ENCODE measurements at regions not wholly inside any gene's neighbourhood (a gene's known extent, or its start where the extent isn't known, plus 50 kb on each side); places are given as distances from the start of the nearest gene placed in this dataset.

GRCh38 chr4:32133734-32134133, 1413.6 kb downstream of the PCDH7 start:
- Histone ChIP-seq H3K36me3 (ENCODE audit: control insufficient read depth, insufficient read depth, low read length) (no peaks in the 10 kb centered on the region), H3K9me3 (ENCODE audit: control insufficient read depth, insufficient read depth, low read depth, low read length) (no peaks in the 10 kb centered on the region), H3K79me2 (ENCODE audit: control insufficient read depth, insufficient read depth, low read length) (no peaks in the 10 kb centered on the region), H3K9ac (ENCODE audit: insufficient read depth, low read length) (no peak overlapping the region), H3K4me1 (ENCODE audit: control insufficient read depth, extremely low read depth, insufficient read depth, low read length) (no peaks in the 10 kb centered on the region), H3K27me3 (ENCODE audit: control insufficient read depth, insufficient read depth, low read length) (no peaks in the 10 kb centered on the region), H4K20me1 (ENCODE audit: control insufficient read depth, extremely low read depth, insufficient read depth, low read length) (no peaks in the 10 kb centered on the region), H3K27ac (ENCODE audit: insufficient read depth, low read length) (no peak overlapping the region), H3K4me2 (ENCODE audit: extremely low read depth, insufficient read depth, low read length) (no peak overlapping the region), H2AFZ (ENCODE audit: low read length) (no peak overlapping the region), H3K4me3 (replicated peaks in 1 of 4; ENCODE audit: control extremely low read depth in 1 of 4, insufficient read depth in 1 of 4, low read depth in 3 of 4, low read length in 4 of 4) (no peak overlapping the region)
- no peak for DNase-seq (ENCODE audit: low read depth in 2 of 2)
- TF ChIP-seq CTCF (conservative IDR thresholded peaks at IDR 0.05 in 1 of 2, IDR thresholded peaks at IDR 0.05 in 1 of 2; ENCODE audit: low read depth in 1 of 2, low read length in 2 of 2) = no peak
- TF ChIP-seq EZH2 (IDR thresholded peaks at IDR 0.05; ENCODE audit: low read length, missing control alignments) = no peak

- Histone ChIP-seq H3K36me3 (ENCODE audit: control insufficient read depth, insufficient read depth, low read length) (no peaks in the 10 kb centered on the region), H3K27ac (ENCODE audit: insufficient read depth, low read length) (no peak overlapping the region), H3K79me2 (ENCODE audit: control insufficient read depth, insufficient read depth, low read length) (no peaks in the 10 kb centered on the region), H3K9ac (ENCODE audit: insufficient read depth, low read length) (no peak overlapping the region), H3K27me3 (ENCODE audit: control insufficient read depth, insufficient read depth, low read length) (no peaks in the 10 kb centered on the region), H2AFZ (ENCODE audit: low read length) (no peak overlapping the region), H3K4me1 (ENCODE audit: control insufficient read depth, extremely low read depth, insufficient read depth, low read length) (no peaks in the 10 kb centered on the region), H3K4me3 (replicated peaks in 1 of 4; ENCODE audit: control extremely low read depth in 1 of 4, insufficient read depth in 1 of 4, low read depth in 3 of 4, low read length in 4 of 4) (no peak overlapping the region), H3K9me3 (ENCODE audit: control insufficient read depth, insufficient read depth, low read depth, low read length) (no peaks in the 10 kb centered on the region), H4K20me1 (ENCODE audit: control insufficient read depth, extremely low read depth, insufficient read depth, low read length) (no peaks in the 10 kb centered on the region), H3K4me2 (ENCODE audit: extremely low read depth, insufficient read depth, low read length) (no peak overlapping the region)
- peak; percentile 14 to 42 for DNase-seq (ENCODE audit: low read depth in 2 of 2)
- TF ChIP-seq CTCF (conservative IDR thresholded peaks at IDR 0.05 in 1 of 2, IDR thresholded peaks at IDR 0.05 in 1 of 2; ENCODE audit: low read depth in 1 of 2, low read length in 2 of 2) (no peak), EZH2 (IDR thresholded peaks at IDR 0.05; ENCODE audit: low read length, missing control alignments) (no peak)
Measured at GRCh38 chr4:32135642-32136041, 1415.5 kb downstream of the PCDH7 start.

GRCh38 chr4:32136081-32136787, 1416.1 kb downstream of the PCDH7 start:
- no peaks in the 10 kb centered on the region for H3K36me3 ChIP-seq (ENCODE audit: control insufficient read depth, insufficient read depth, low read length)
- no peaks in the 10 kb centered on the region for H3K9me3 ChIP-seq (ENCODE audit: control insufficient read depth, insufficient read depth, low read depth, low read length)
- no peaks in the 10 kb centered on the region for H3K4me1 ChIP-seq (ENCODE audit: control insufficient read depth, extremely low read depth, insufficient read depth, low read length)
- H3K9ac ChIP-seq (ENCODE audit: insufficient read depth, low read length) = no peak overlapping the region
- no peak overlapping the region for H3K4me3 ChIP-seq (replicated peaks in 1 of 4; ENCODE audit: control extremely low read depth in 1 of 4, insufficient read depth in 1 of 4, low read depth in 3 of 4, low read length in 4 of 4)
- no peaks in the 10 kb centered on the region for H3K27me3 ChIP-seq (ENCODE audit: control insufficient read depth, insufficient read depth, low read length)
- no peaks in the 10 kb centered on the region for H3K79me2 ChIP-seq (ENCODE audit: control insufficient read depth, insufficient read depth, low read length)
- no peaks in the 10 kb centered on the region for H4K20me1 ChIP-seq (ENCODE audit: control insufficient read depth, extremely low read depth, insufficient read depth, low read length)
- H2AFZ ChIP-seq (ENCODE audit: low read length) = no peak overlapping the region
- TF ChIP-seq CTCF (conservative IDR thresholded peaks at IDR 0.05 in 1 of 2, IDR thresholded peaks at IDR 0.05 in 1 of 2; ENCODE audit: low read depth in 1 of 2, low read length in 2 of 2) = no peak
- no peak for TF ChIP-seq EZH2 (IDR thresholded peaks at IDR 0.05; ENCODE audit: low read length, missing control alignments)
- no peak for DNase-seq (ENCODE audit: low read depth in 2 of 2)
- H3K27ac ChIP-seq (ENCODE audit: insufficient read depth, low read length) = no peak overlapping the region
- H3K4me2 ChIP-seq (ENCODE audit: extremely low read depth, insufficient read depth, low read length) = no peak overlapping the region

All from fibroblast of lung (primary cell).